Transverse colon (tissue), 4 donors: ENCODE measurements at regions not wholly inside any gene's neighbourhood (a gene's known extent, or its start where the extent isn't known, plus 50 kb on each side); places are given as distances from the start of the nearest gene placed in this dataset.

ENCODE experiments used
- DNase-seq: peaks from one replicate; pipeline ENCODE4 v3.0.0-alpha.2; 2019
- H3K27ac ChIP-seq, 4 donors: fragments of 200-600 bp; sonication (generic); 2 replicates each; pipeline ENCODE4 v1.5.1; 2016 to 2018; ENCODE audit warnings: inconsistent platforms in 4 of 4
- H3K27me3 ChIP-seq: fragments of 200-600 bp; sonication (generic); 2 replicates; pipeline ENCODE4 v1.5.1; 2017; ENCODE audit warnings: inconsistent platforms
- H3K36me3 ChIP-seq, 4 donors: fragments of 200-600 bp; sonication (generic); 2 replicates each; pipeline ENCODE4 v1.5.1; 2017 to 2019; ENCODE audit warnings: inconsistent platforms in 4 of 4
- H3K4me1 ChIP-seq, 4 donors: fragments of 200-600 bp; sonication (generic); 2 replicates each; pipeline ENCODE4 v1.5.1; 2017 to 2020; ENCODE audit warnings: inconsistent platforms in 4 of 4
- H3K4me3 ChIP-seq, 4 donors: fragments of 200-600 bp; sonication (generic); 1 replicate in 1 of 4; 2 replicates in 3 of 4; pipeline versions ENCODE4 v1.5.1 to v1.6.1; 2017 to 2019; ENCODE audit warnings: inconsistent platforms in 4 of 4
- H3K9me3 ChIP-seq, 2 donors: fragments of 200-600 bp; sonication (generic); 2 replicates each; pipeline ENCODE4 v1.5.1; 2017 to 2019; ENCODE audit warnings: inconsistent platforms in 2 of 2
- CTCF ChIP-seq, 5 experiments: fragments of 200-600 bp in 3 of 5; fragments of 450-650 bp in 2 of 5; sonication (generic) in 3 of 5; IDR thresholded peaks; 1 replicate in 2 of 5; 2 replicates in 3 of 5; pipeline ENCODE4 v1.5.1; 2016 to 2017; ENCODE audit warnings: antibody characterized with exemption in 5 of 5, inconsistent platforms in 3 of 5, mild to moderate bottlenecking in 2 of 5, moderate library complexity in 1 of 5
- EP300 ChIP-seq: sonication (generic); formaldehyde crosslinking; IDR thresholded peaks from one replicate; pipeline ENCODE4 v1.6.1; 2017; ENCODE audit warnings: antibody characterized with exemption, low read depth
- POLR2A ChIP-seq: fragments of 450-650 bp; IDR thresholded peaks from one replicate; pipeline ENCODE4 v1.6.1; 2016; ENCODE audit warnings: antibody characterized with exemption, mild to moderate bottlenecking, moderate library complexity
- POLR2AphosphoS5 ChIP-seq, 3 donors: sonication (generic); formaldehyde crosslinking; IDR thresholded peaks; one replicate each; pipeline ENCODE4 v1.6.1; 2016; ENCODE audit warnings: antibody characterized with exemption in 3 of 3
- whole genome bisulfite sequencing, 2 donors: methylation state at CpG; one replicate each; pipeline ENCODE4 v1.1.5; 2018; ENCODE audit warnings: low coverage in 1 of 2; 5-methylcytosine and 5-hydroxymethylcytosine counted together
- in situ Hi-C, 4 donors: fragments of 200-750 bp; cut with MboI; loops; one replicate each; pipeline versions ENCODE4 v1.15.0 to v1.15.1; 2017; ENCODE audit warnings: low sequenced_read_pairs in 3 of 4, low pct_ligation_motif_present in 1 of 4, low pct_unique_long_range_greater_than_20kb in 1 of 4
- intact Hi-C: fragments of 100-400 bp; cut with DNase I; formaldehyde crosslinking; loops from one replicate; pipeline ENCODE4 v1.15.1; 2023; ENCODE audit warnings: low total_unique reads

- Histone ChIP-seq H3K9me3 (no peaks in the 10 kb centered on the region), H3K27ac (no peak overlapping the region), H3K27me3 (no peaks in the 10 kb centered on the region), H3K4me3 (no peak overlapping the region), H3K36me3 (no peaks in the 10 kb centered on the region), H3K4me1 (no peaks in the 10 kb centered on the region)
- in situ Hi-C loops (no loop called here), intact Hi-C loops (no loop called here)
- TF ChIP-seq POLR2A (no peak), POLR2AphosphoS5 (IDR thresholded peaks at IDR 0.05) (no peak)
- DNase-seq, result no peak
- 79% methylated on average over 1 of the region's 1 CpG; no CpG with 5 or more reads in 1 of the 2 donors for WGBS, 2 donors
Observed at GRCh38 chr6:76435174-76435573, 362.7 kb upstream of the IMPG1 start.

GRCh38 chr6:76422511-76423213 lies 350.2 kb upstream of the IMPG1 start:
- H3K27me3 ChIP-seq, result no peaks in the 10 kb centered on the region
- no peaks in the 10 kb centered on the region for H3K4me1 ChIP-seq
- DNase-seq, result no peak
- H3K9me3 ChIP-seq, result no peaks in the 10 kb centered on the region
- no peak overlapping the region for H3K4me3 ChIP-seq
- H3K27ac ChIP-seq, result no peak overlapping the region
- WGBS, 2 donors, result 23 to 33% methylated on average over 2 of the region's 2 CpGs
- no peaks in the 10 kb centered on the region for H3K36me3 ChIP-seq
- no peak for TF ChIP-seq POLR2A
- TF ChIP-seq EP300, result no peak
- TF ChIP-seq POLR2AphosphoS5 (IDR thresholded peaks at IDR 0.05), result no peak
- TF ChIP-seq CTCF (IDR thresholded peaks at IDR 0.05), result no peak
- in situ Hi-C loops (no loop called here), intact Hi-C loops (no loop called here)

- Histone ChIP-seq H3K4me3 (no peak overlapping the region), H3K4me1 (no peaks in the 10 kb centered on the region), H3K27ac (no peak overlapping the region), H3K9me3 (no peaks in the 10 kb centered on the region), H3K36me3 (no peaks in the 10 kb centered on the region), H3K27me3 (no peaks in the 10 kb centered on the region)
- intact Hi-C loops, result no loop called here
- WGBS, 2 donors, result 91 to 93% methylated on average over 2 of the region's 2 CpGs
- no peak for DNase-seq
- TF ChIP-seq POLR2A, result no peak
- no peak for TF ChIP-seq POLR2AphosphoS5 (IDR thresholded peaks at IDR 0.05)
- no peak for TF ChIP-seq EP300
- TF ChIP-seq CTCF (IDR thresholded peaks at IDR 0.05), result no peak
- in situ Hi-C loops, result no loop called here
Observed at GRCh38 chr6:76420094-76420493, 347.6 kb upstream of the IMPG1 start.

- intact Hi-C loops (no loop called here), in situ Hi-C loops (no loop called here)
Observed at GRCh38 chr6:76418560-76419223, 346.2 kb upstream of the IMPG1 start.

More at GRCh38 chr6:76418560-76419223, 346.2 kb upstream of the IMPG1 start:
- no peaks in the 10 kb centered on the region for H3K27me3 ChIP-seq
- no peak for TF ChIP-seq POLR2AphosphoS5 (IDR thresholded peaks at IDR 0.05)
- no peak for TF ChIP-seq EP300
- TF ChIP-seq CTCF (IDR thresholded peaks at IDR 0.05), result no peak
- H3K27ac ChIP-seq, result no peak overlapping the region
- no peaks in the 10 kb centered on the region for H3K4me1 ChIP-seq
- no peak overlapping the region for H3K4me3 ChIP-seq
- H3K9me3 ChIP-seq, result no peaks in the 10 kb centered on the region
- no peak for DNase-seq
- 43 to 52% methylated on average over 3 of the region's 3 CpGs for WGBS, 2 donors
- H3K36me3 ChIP-seq, result no peaks in the 10 kb centered on the region
